Vagina (tissue), 2 donors: ENCODE measurements at regions not wholly inside any gene's neighbourhood (a gene's known extent, or its start where the extent isn't known, plus 50 kb on each side); places are given as distances from the start of the nearest gene placed in this dataset.

Experiments
- POLR2A ChIP-seq, 2 donors: fragments of 450-650 bp; IDR thresholded peaks; one replicate each; pipeline ENCODE4 v1.6.1; 2017; ENCODE audit warnings: antibody characterized with exemption in 2 of 2, mild to moderate bottlenecking in 2 of 2, moderate library complexity in 2 of 2
- POLR2AphosphoS5 ChIP-seq, 2 donors: sonication (generic); formaldehyde crosslinking; IDR thresholded peaks; one replicate each; pipeline ENCODE4 v1.9.0; 2017; ENCODE audit warnings: antibody characterized with exemption in 2 of 2, mild to moderate bottlenecking in 2 of 2, low read depth in 1 of 2; ENCODE audit not compliant: insufficient read depth in 1 of 2
- TF ChIP-seq, protein P1 (sequence below), 3 experiments: fragments of 450-650 bp in 2 of 3; fragments of 200-600 bp in 1 of 3; sonication (generic) in 1 of 3; IDR thresholded peaks; one replicate each; pipeline ENCODE4 v1.5.1; 2017 to 2019; ENCODE audit warnings: antibody characterized with exemption in 3 of 3, mild to moderate bottlenecking in 2 of 3, moderate library complexity in 2 of 3

DNA sequence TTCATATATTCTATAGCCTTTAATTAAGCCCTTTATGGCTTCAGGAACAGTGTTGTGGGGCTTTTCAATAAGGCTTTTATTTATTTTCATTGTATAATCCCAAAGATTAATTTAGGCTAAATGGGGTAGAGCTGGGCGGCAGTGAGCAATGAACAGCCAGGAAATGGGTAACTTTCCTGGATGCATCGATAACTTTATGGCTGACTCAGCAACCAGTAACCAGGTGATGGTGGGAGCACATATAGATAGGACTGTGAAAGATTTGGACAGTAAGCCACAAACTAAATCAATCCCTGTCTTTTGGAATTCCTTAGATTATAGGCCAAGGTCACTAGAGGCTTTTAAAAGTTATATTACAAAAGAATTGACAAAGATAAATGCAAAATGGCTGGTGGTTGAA, 1260.6 kb upstream of the CELF4 start:
- TF ChIP-seq, protein P1, sequence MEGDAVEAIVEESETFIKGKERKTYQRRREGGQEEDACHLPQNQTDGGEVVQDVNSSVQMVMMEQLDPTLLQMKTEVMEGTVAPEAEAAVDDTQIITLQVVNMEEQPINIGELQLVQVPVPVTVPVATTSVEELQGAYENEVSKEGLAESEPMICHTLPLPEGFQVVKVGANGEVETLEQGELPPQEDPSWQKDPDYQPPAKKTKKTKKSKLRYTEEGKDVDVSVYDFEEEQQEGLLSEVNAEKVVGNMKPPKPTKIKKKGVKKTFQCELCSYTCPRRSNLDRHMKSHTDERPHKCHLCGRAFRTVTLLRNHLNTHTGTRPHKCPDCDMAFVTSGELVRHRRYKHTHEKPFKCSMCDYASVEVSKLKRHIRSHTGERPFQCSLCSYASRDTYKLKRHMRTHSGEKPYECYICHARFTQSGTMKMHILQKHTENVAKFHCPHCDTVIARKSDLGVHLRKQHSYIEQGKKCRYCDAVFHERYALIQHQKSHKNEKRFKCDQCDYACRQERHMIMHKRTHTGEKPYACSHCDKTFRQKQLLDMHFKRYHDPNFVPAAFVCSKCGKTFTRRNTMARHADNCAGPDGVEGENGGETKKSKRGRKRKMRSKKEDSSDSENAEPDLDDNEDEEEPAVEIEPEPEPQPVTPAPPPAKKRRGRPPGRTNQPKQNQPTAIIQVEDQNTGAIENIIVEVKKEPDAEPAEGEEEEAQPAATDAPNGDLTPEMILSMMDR (IDR thresholded peaks at IDR 0.05), result no peak
- TF ChIP-seq POLR2AphosphoS5 (IDR thresholded peaks at IDR 0.05; ENCODE audit: insufficient read depth in 1 of 2, low read depth in 1 of 2) (no peak), POLR2A (IDR thresholded peaks at IDR 0.05) (no peak)
